ENCODE measurements at regions not wholly inside any gene's neighbourhood (a gene's known extent, or its start where the extent isn't known, plus 50 kb on each side); places are given as distances from the start of the nearest gene placed in this dataset.

- TF ChIP-seq CTCF (IDR thresholded peaks at IDR 0.05; ENCODE audit: control extremely low read depth in 1 of 3, insufficient read depth in 1 of 3, low read depth in 1 of 3, low read length in 3 of 3) (no peak), POLR2A (IDR thresholded peaks at IDR 0.05; ENCODE audit: control extremely low read depth in 1 of 2, low read depth in 2 of 2, low read length in 2 of 2) (no peak), ZNF274 (IDR thresholded peaks at IDR 0.05; ENCODE audit: borderline replicate concordance, extremely low read depth, low read length) (no peak), SP1 (IDR thresholded peaks at IDR 0.05; ENCODE audit: low read depth, low read length) (no peak), RXRA (IDR thresholded peaks at IDR 0.05; ENCODE audit: insufficient read depth, low read depth, low read length) (no peak), POLR2AphosphoS5 (IDR thresholded peaks at IDR 0.05; ENCODE audit: low read depth, low read length) (no peak), TBP (IDR thresholded peaks at IDR 0.05; ENCODE audit: low read depth, low read length) (no peak), CHD2 (IDR thresholded peaks at IDR 0.05; ENCODE audit: low read length) (no peak), FOSL1 (IDR thresholded peaks at IDR 0.05; ENCODE audit: insufficient read depth, low read depth, low read length) (no peak), CHD1 (IDR thresholded peaks at IDR 0.05; ENCODE audit: low read depth, low read length) (no peak), SIN3A (conservative IDR thresholded peaks at IDR 0.05 in 1 of 2, IDR thresholded peaks at IDR 0.05 in 1 of 2; ENCODE audit: low read depth in 1 of 2, low read length in 2 of 2) (no peak)
Measured at GRCh38 chr4:114263233-114263632, 283.8 kb upstream of the ARSJ start.

All from H1 (cell line).